ENCODE measurements at regions not wholly inside any gene's neighbourhood (a gene's known extent, or its start where the extent isn't known, plus 50 kb on each side); places are given as distances from the start of the nearest gene placed in this dataset.

- DNase-seq (no peak), FAIRE-seq (no peak), ATAC-seq (no peak)
- Histone ChIP-seq H3K4me3 (no peak overlapping the region), H3K27ac (no peak overlapping the region), H3K36me3 (no peaks in the 10 kb centered on the region), H3K4me1 (no peaks in the 10 kb centered on the region), H3K27me3 (no peaks in the 10 kb centered on the region), H3K9me3 (no peaks in the 10 kb centered on the region)
- intact Hi-C loops (cut with DNase I): no loop called here
- WGBS, 2 donors: 21 to 26% methylated on average over 3 of the region's 3 CpGs
- TF ChIP-seq, protein P1, sequence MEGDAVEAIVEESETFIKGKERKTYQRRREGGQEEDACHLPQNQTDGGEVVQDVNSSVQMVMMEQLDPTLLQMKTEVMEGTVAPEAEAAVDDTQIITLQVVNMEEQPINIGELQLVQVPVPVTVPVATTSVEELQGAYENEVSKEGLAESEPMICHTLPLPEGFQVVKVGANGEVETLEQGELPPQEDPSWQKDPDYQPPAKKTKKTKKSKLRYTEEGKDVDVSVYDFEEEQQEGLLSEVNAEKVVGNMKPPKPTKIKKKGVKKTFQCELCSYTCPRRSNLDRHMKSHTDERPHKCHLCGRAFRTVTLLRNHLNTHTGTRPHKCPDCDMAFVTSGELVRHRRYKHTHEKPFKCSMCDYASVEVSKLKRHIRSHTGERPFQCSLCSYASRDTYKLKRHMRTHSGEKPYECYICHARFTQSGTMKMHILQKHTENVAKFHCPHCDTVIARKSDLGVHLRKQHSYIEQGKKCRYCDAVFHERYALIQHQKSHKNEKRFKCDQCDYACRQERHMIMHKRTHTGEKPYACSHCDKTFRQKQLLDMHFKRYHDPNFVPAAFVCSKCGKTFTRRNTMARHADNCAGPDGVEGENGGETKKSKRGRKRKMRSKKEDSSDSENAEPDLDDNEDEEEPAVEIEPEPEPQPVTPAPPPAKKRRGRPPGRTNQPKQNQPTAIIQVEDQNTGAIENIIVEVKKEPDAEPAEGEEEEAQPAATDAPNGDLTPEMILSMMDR (IDR thresholded peaks at IDR 0.05): no peak
Observed at GRCh38 chr14:96686126-96686525, 111.1 kb upstream of the VRK1 start.

DNA sequence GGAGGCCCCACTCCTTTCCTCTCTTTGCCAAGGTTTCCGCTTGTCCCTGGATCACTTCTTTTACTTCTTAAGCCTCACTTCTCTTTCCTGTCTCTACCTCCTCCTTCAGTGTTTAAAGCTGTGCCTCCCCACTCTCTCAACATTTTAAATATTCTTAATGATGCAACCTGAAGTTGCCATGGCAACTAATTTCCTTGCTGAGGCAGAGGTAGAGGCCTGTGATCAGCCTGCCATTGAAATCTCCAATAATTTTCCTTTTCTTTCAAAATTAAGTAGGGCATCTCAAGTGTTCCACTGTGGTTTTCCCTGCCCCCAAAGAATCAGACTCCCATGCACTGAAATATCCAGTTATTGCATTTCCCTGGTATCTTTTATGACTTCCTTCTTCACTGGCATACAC lies 108.6 kb upstream of the VRK1 start:
- DNase-seq (no peak), ATAC-seq (no peak), FAIRE-seq (no peak)
- Histone ChIP-seq H3K4me3 (no peak overlapping the region), H3K27ac (no peak overlapping the region), H3K9me3 (no peaks in the 10 kb centered on the region), H3K36me3 (no peaks in the 10 kb centered on the region), H3K4me1 (no peaks in the 10 kb centered on the region), H3K27me3 (no peaks in the 10 kb centered on the region)
- WGBS, 2 donors: 81 to 100% methylated on average over 1 of the region's 1 CpG
- TF ChIP-seq, protein P1 (IDR thresholded peaks at IDR 0.05): no peak
- intact Hi-C loops (cut with DNase I): no loop called here

DNA sequence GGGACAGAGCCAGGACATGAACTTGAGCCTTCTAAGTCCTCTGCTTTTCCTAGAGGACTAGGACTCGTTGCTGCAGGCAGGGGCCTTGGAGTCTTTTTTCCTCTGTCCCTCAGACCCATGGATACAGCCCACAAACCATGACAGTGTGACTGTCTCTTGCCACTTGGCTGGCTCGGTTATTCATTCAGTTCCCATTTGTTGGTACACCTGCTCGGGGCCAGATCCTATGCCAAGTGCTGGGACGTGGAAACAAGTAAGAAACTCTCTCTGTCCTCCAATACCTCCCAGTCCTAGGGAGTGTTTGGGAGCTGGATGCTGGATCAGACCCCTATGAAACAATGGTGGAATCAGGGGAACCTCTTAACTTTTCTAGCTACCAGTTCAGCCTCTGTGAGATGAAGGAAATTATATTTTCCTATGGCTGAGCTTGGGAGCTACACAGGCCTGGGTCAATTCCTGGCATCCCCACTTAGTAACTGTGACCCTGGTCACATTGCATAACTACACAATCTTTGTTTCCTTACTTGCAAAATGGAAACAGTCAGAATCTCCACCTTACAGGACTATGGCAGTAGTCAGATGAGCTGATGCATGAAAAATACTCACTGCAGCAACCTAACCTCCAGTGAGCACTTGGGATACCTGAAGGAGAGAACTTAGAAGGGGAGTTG lies 106.3 kb upstream of the VRK1 start:
- FAIRE-seq (no peak), DNase-seq (no peak), ATAC-seq (no peak)
- no peaks in the 10 kb centered on the region for H3K27me3 ChIP-seq
- 61 to 68% methylated on average over 4 of the region's 4 CpGs for WGBS, 2 donors
- no peaks in the 10 kb centered on the region for H3K4me1 ChIP-seq
- no peak overlapping the region for H3K27ac ChIP-seq
- no peak overlapping the region for H3K4me3 ChIP-seq
- TF ChIP-seq, protein P1 (IDR thresholded peaks at IDR 0.05): no peak
- intact Hi-C loops (cut with DNase I): no loop called here
- H3K9me3 ChIP-seq: no peaks in the 10 kb centered on the region
- no peaks in the 10 kb centered on the region for H3K36me3 ChIP-seq

DNA sequence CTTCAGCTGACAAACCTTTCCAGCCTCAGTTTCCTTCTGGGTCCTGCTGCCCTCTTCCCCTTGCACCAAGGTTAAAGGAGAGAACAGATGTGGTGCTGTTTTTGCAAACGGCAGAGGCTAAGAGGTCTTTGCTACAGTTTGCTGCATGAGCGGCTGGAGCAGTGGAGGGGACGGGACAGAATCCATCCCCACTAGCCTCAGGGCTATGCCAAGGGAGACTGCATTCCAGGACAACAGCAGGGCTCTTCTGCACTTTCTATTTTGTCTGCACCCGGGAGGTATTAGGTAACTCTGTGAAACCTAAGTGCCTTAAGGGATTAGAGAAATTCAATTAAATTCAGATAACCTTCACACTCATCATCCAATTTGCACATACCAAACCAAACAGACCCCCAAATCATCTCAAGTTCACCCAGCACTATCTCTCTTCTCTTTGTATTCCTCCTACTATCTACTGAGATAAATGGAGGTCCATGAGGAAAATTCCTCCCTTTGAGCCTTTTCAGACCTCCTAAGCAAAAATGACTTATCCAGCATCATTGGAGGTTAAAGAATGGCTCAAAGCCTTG lies 103.8 kb upstream of the VRK1 start:
- Histone ChIP-seq H3K27ac (no peak overlapping the region), H3K9me3 (no peaks in the 10 kb centered on the region), H3K36me3 (no peaks in the 10 kb centered on the region), H3K27me3 (no peaks in the 10 kb centered on the region), H3K4me3 (no peak overlapping the region), H3K4me1 (no peaks in the 10 kb centered on the region)
- ATAC-seq: no peak
- 61 to 67% methylated on average over 4 of the region's 4 CpGs for WGBS, 2 donors
- no peak for FAIRE-seq
- intact Hi-C loops (cut with DNase I): no loop called here
- TF ChIP-seq, protein P1 (IDR thresholded peaks at IDR 0.05): no peak
- no peak for DNase-seq

DNA sequence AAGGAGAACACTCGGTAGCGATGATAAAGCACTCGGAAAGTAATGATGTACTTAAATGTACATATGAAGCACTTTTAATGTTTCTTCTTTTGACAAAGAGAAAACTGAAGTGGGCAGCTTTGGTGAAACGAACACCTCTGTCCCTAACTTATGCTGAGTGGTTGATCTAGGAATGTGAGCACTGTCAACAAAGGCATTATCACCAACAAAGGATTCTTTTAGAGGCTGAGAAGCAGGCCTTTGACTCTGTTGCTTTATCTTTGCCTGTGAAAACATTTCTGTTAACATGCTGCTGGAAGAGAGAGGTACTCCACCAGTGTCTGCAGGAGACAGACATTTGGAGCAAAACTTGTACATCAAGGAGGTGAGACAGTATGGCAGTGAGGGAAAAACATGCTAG lies 103.2 kb upstream of the VRK1 start:
- Histone ChIP-seq H3K4me1 (no peaks in the 10 kb centered on the region), H3K36me3 (no peaks in the 10 kb centered on the region), H3K9me3 (no peaks in the 10 kb centered on the region), H3K27me3 (no peaks in the 10 kb centered on the region), H3K4me3 (no peak overlapping the region), H3K27ac (no peak overlapping the region)
- WGBS, 2 donors: 31 to 36% methylated on average over 4 of the region's 4 CpGs
- DNase-seq (no peak), ATAC-seq (no peak), FAIRE-seq (no peak)
- intact Hi-C loops (cut with DNase I): no loop called here
- TF ChIP-seq, protein P1 (IDR thresholded peaks at IDR 0.05): no peak

All from pancreas (tissue), 10 donors.